Stimulated activated CD4-positive, alpha-beta T cell treated with anti-CD3 and anti-CD28 coated beads, Interleukin-15, amount 100 ng/mL, for 48 hours (primary cell): ENCODE measurements at regions not wholly inside any gene's neighbourhood (a gene's known extent, or its start where the extent isn't known, plus 50 kb on each side); places are given as distances from the start of the nearest gene placed in this dataset.

Experiments used
- DNase-seq, 2 donors: peaks; one replicate each; pipeline ENCODE4 v3.0.0-alpha.2; 2020; ENCODE audit warnings: low read depth in 2 of 2

DNA sequence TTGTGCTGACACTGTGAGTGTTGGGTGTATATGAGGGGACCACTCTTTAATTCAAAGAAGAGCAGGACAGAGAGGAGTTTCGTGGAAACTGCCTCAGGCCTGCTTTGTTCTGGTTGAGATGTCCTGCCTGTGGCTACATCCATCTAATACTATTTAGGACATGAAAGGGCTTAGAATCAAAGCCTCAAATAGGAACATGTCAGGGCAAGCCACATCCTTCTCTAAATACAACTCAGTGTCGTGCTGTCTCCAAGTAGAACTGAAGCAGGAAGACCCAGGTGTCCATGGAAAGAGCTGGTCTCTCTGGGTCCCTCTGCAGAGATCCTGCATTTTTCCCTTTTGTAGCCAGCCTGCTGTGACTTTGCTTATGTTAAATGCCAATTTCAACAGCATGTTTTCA lies 156.2 kb upstream of the UMPS start:
- no peak for DNase-seq

DNA sequence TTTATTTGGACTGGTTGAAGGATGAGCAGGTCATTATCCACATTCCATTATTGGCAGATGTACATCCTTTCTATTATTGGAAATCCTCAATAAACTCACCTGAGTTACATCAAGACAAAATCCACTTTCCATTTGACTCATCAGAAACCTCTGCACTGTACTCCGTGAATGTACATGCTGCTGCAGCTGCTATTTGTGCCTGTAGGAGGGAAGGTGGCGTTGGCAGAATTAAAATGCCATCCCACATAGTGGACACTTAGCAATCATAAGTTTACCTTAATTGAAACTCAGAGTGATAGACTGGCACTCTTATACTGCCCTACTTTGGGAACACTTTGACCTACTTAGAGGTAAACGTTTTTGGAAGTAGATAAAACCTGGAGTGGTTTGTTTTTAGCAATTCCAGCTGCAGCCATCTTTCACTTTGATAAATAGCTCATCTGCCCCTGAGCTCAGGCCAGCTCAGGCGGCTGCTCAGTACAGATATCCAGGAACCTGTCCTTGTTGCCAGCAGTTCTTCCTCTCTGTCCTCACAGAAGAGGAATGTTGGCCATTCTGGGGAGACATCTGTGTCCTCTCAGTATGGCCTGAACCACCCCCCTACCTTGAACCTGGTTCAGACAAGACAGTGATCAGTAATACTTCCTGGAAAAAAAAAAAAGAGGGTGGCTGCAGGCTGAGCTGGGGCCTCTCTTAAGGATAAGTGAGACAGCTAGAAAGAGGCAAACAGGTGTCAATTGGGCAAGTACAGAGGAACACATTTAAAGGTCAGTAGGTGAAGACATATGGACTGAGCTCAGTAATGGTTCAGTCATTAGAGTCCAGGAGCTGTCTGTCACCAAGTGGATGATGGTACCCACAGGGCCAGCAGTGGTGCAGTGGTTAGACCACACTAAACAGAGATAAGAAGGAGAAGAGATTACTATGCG lies 153.4 kb upstream of the UMPS start:
- no peak for DNase-seq

DNA sequence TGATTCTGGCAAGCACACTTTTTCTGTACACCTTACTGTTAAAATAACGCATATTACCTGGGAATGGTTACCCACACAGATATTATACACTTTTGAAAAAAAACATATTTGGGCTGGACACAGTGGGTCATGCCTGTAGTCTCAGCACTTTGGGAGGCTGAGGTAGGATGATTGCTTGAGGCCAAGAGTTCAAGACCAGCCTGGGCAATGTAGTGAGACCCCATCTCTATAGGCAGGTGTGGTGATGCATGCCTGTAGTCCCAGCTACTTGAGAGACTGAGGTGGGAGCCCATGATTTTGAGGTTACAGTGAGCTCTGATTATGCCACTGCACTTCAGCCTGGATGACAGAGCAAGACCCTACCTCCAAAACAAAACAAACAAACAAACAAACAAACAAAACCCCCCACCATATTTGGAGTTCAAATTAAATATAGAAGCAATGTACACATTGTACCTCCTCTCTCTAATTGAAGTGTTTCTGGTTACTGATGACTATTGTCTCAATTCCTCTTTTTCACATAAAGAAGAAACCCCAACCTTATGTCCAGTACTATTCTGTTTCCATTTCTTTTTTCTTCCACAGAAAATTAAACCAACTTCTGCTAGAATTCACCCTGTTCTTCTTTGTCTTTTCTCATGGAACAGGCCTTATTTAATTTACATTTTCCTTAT lies 152.6 kb upstream of the UMPS start:
- no peak for DNase-seq

DNA sequence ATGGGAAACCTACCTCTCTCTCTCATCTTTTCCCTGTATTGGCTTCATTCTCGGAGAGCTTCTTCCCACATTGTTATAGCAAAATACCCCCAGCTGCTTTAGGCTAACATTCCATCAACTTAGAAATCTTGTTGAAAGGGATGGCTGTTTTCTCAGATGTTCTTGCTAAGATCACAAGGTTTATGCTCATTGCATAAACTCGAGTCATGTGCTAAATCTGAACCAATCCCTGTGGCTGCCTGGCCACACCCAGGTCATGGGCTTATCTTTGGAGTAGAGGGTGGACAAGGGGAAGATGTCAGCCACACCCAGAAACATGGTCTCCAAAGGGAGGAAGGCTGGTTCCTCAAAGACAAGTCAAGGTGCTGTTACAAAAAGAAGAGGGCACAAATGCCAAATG lies 150.6 kb upstream of the UMPS start:
- DNase-seq, result no peak

DNA sequence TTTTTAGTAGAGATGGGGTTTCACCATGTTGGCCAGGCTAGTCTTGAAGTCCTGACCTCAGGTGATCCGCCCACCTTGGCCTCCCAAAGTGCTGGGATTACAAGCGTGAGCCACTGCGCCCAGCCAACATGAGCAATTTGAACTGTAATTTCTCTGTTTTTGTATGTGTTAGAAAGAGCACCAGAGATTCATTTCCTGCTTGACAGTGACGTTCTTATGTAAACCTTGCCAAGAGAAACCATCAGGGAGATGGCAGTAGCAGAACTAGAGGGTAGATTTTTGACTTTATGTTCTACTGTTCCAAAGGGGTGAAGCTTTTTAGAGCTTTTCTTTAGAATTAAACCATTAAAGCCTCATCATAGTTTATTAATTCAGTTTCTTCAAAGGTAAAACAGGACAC lies 148.1 kb upstream of the UMPS start:
- DNase-seq, result no peak

DNA sequence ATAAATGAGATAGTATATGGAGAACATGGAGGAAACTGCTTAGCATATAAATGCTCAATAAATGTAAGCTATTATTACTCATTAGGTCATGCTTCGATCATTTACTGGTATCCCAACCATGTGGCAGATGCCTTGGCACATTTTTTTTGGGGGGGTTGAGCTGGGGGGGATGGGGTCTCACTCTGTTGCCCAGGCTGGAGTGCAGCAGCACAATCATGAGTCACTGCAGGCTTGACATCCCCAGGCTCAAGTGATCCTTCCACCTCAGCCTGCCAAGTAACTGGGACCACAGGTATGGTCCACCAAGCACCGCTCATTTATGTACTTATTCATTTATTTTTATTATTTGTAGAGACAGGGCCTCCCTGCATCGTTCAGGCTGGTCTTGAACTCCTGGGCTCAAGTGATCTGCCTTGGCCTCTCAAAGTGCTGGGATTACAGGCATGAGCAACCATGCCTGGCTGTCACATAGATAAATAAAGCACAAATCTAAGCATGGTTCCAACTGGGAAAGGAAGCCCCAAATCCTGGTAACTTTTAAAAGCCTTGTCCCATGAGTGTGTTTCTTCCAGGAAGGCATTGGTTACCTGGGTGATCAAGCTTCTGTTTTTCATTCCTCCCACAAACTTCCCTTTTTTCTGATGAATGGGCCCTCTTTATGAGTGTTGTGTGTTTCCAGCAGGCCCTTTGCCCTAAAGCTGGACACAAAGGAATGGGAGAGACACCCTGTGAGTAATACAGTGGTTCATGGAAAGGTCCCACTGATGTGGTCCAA lies 147.4 kb upstream of the UMPS start:
- no peak for DNase-seq

DNA sequence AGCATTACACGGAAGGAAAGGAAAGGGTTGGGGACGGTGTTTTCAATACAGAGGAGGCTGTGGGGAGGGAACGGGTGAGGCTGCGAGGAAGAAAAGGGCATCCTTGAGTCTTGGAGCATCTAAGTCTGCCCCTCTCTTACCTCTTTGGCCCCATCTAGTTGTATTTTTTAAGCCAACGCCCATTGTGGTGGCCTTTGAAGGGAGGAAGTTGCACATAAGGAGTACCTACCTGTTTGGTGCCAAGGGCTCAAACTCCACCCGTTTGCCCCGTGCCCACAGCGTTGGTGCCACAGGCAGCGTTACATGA lies 146.1 kb upstream of the UMPS start:
- no peak for DNase-seq

DNA sequence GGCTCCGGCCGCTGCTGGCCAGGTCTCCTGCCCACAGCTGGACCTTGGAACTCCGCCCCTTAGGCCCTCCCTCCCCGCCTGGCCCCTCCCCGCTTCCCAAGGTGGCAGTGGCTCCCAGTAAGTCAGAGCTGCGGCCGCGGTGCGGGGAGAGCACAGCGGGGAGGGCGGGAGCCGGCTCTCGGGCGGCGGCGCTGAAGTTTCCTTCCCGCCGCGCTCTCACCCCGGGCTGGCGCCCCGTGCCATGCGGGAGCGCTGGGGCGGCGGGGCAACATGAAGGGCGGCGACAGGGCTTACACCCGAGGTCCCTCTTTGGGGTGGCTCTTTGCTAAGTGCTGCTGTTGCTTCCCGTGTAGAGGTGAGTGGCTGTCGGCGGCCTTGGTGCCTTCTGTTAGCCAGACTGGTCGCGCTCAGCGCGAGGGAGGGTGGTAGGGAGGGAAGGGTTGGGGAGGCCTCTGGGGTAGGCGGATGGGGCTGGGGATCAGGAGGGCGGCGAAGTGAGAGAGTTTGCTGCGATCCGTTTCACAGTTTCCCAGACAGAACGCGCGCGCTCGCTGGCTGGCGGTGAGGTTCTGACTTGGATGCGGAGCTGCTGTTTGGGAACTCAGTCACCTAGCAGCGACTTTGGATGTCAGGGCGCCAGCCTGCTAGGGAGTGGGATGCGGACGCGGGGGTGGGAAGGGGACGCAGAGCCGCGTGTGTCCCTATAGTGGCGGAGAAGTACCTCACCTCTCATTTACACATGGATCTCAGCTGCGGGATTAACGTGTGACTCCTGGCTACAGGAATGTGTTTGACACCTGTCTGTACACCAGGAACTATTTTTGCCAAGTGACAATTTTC lies 145.5 kb upstream of the UMPS start:
- no peak for DNase-seq

DNA sequence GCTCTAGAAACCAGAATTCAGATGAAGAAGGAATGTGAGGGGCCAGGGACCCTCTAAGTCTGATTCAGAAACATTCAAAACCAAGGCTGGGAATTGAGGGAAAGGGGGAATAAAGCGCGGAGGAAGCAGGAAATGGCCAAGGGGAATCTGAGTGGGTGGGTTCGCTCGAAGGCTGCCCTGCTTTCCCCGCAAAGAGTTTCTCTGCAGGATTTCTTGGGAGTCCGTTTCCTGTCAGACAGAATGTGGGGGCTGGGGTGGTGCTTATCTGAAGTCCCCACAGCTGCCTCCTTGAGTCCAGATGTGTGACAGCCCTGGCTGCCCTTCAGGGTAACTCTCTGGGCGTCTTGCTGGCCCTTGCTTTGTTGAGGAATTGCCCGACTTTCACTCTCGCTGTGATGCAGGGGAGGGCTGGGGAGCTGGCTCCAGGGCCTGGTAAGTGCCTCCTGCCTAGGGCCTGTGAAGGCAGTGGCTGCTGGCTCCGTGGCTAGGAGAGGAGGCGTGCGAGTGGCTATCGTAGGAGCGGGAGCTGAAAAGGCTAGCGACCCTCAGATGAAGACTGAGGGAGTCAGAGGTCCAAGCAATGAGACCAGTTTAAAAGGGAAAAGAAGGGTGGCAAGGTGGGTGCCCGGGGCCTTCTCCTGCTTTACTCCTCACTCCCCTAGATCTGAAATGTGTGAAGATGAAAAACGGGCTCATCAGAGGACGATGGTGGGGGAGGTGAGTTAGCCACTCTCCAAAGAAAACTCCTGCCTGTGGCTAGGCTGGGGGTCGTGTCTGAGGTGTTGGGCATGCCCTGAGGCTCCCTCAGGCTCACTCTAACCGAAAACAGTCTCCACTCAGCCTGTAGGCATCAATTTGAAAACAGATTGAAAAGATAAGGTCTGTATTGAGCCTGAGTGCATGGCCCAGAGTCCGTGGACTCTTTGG lies 143.9 kb upstream of the UMPS start:
- DNase-seq, result no peak

DNA sequence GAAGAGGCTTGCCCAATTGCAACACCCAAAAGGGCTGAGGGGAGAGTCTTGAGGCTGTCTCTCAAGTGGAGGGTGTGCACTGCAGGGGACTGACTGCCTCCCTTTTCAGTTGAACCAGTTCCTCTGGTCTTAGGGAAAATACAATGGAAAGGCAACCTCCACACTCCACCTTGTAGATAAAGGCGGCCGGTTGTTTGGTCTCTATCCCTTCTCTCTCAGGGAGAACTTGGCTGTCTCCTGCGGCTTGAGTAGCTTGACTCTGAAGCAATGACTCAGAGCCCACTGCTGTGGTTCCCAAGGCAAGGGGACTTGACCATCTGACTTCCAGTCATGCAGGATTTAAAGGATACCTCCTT lies 143.2 kb upstream of the UMPS start:
- no peak for DNase-seq

DNA sequence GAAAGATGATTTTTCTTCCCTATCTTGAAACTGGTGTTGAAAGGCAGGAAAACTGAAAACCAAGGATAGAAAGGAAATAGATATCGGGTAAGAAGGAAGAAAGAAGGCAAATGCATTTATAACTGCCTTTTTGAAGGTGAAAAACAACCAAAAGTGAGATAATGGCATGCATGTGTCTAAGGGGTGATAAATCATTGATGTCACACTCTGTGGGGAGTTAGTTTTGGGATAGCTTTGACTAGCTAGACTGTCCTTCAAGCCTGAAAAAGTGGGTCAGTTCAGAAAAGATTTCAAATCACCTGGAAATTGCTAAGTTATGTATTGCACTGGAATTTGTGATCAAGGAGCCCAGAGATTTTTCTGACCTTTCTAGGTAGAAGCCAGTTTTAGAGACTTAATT lies 142.2 kb upstream of the UMPS start:
- no peak for DNase-seq

DNA sequence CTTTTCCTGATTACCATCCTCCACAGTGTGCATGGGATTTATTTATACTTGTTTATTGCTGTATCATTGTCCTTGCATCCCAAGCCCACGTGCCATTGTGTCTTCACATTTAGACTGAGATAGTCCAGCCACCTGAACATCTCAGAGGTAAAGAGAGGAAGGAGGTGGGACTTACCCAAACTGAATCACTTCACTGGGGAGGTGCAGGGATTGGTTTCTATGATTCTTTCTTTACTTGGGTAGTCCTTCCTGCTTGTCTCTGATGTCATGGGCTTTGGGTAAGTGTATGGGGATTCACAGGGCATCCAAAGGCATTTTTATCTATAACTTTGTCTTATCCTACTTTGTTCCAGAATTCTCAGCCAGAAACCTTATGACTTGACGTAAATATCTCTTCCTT lies 141.5 kb upstream of the UMPS start:
- no peak for DNase-seq

DNA sequence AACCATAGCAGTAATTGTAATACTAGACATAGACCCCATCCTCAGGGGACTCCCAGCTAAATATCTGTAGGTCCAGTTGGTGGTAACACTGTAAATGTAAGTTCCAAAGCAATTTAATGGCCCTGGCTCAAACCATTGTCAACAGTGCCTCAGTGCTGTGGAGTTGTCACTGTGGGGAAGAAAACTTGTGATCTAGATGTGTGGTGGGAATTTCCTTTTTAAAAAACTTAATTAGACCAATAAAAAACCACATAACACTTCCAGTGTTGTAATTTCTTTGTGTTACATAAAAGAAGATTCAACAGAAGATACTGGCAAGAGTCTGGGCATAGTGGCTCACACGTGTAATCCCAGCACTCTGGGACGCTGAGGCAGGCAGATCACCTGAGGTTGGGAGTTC lies 138.6 kb upstream of the UMPS start:
- DNase-seq, result no peak

DNA sequence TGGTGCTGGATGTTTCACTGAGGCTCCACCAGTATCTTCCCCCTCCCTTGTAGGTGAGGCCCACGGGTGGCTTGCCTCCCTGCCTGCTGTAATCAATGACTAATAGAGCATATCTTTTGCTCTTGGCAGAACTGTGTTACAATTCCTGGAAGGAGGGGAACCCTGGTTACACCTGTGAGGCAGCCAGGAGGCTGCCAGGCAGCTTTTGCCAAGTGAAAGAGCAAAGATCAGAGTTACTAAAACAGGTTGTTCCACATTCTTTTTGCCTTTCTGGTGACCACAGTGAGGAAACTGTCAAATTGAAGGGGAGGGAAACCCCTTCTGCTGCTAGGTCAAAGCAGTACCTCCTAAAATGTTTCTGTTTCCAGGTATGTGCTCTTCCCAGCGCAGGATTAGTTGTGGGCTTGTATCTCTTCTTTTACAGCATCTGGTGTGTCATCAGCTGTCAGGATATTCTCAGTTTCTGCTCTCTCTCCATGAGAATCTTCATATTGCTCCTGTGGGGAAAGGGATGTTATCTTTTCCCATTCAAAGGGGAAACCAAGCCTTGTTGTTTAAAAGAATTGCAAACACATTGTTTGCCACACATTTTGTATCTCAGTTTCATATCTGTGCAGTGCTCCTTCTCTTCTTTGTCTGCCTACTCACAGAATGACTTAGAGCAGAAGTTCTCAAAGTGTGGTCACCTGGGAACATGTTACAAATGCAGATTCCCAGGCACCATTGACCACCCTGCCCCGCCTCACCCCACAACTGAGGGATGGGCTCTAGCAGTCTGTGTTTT lies 137.4 kb upstream of the UMPS start:
- DNase-seq, result peak in 1 of 2 donors; percentile 10

DNA sequence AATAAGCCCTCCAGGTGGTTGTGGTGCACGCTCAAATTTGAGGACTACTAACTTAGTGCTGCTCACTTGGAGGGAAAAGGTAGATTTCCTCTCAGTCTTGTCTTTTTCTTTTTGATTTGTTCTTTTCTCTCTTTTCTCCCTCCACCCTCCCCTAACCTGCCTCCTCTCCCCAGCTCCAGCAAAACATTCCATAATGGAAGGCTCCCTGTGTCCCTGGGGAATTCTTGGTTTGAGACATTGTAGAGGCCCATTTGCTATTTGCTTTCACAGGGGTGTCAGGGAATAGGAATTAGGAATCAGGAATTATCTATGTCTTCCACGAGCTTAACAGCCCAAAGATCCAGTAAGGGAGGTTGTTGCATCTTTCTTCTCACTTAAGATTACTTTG lies 136.8 kb upstream of the UMPS start:
- no peak for DNase-seq

DNA sequence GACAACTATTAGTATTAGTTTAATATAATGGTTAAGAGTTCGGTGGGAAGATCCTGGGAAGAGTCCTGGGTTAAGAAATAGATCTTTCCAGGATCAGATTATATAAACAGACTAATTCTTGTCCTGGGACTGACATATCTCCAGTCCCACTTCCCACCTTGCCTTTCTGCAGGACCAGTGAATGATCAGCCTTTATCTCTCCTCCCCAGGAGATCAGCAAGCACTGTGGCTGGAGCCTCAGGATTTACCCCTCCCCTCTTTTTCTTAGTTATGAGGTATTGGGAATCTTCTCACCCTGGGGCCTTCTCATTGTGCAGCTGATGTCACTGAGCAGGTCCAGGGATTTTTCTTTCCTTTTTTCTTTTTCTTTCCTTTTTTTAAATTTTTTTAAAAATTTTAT lies 135.7 kb upstream of the UMPS start:
- DNase-seq, result no peak

DNA sequence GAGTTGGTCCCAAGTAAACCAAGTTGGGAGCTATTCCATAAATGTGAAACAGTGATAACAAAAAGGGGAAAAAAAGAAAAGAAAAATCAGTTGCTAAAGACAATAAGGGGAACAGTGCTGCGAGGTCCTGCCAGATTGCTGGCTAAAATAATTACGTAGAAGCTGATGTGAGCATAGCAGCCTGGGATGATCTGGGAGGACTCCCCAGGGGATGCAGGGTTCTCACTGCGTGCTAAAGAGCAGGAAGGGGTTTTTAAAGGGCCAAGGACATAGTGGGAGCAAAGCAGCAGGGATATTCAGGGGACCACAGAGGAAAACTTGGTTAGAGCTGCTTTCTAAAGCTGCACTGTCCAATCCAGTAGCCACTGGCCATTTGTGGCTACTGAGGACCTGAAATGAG lies 133.0 kb upstream of the UMPS start:
- no peak for DNase-seq

DNA sequence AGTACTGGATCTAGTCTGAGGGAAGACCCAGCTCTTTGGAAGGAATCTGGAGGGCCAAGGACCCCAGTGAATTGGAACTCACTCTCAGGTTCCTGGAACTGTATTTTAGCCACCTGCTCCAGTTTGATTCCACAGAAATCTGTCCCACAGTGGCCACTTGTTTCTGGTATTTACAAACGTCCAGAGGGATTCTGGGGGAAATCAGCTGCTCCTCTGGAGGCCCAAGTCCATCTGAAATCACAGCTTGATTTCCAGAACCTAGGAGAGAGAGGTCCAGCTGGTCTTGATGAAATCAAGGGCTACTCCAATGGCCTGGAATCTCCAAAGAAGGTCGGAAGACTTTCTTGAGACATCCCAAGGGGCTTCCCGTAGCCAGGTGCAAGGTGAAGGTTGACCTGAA lies 132.3 kb upstream of the UMPS start:
- DNase-seq, result no peak

DNA sequence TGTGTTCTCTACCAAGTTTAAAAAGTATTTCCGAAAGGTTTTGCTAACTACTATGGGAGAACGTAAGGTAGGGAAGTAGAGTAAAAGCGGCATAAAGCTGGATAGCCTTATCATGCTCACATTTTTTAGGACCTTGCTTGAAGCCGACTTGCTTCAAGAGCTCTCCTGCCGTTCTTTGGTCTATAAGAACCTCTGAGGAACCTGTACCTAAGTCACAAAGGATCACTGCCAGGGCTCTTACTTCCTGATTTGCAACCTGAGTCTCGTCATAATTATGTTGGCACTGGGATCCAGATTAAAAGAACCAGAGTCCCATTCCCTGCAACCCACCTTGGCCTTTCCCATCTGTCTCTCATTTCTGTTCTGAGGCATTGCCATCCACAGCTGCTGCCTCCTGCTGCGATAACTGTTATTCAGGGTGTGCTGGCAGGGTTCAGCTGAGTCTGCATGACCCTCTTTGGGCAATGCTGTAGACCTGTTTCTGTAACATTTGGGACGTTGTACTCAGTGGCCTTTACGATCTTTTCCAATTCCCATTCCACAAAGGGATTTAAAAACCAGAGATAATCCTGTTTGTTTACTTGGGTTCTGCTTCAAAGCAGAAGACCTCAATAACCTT lies 131.0 kb upstream of the UMPS start:
- DNase-seq, result no peak
